HEK293T (cell line): ENCODE measurements at regions not wholly inside any gene's neighbourhood (a gene's known extent, or its start where the extent isn't known, plus 50 kb on each side); places are given as distances from the start of the nearest gene placed in this dataset.

Experiments used
- CTCF ChIA-PET: fragments of 350-600 bp; formaldehyde crosslinking; extraction: SDS; loops from one replicate; lab custom pipeline; 2021; ENCODE audit warnings: antibody characterized with exemption, inconsistent platforms; lab: Yijun Ruan, JAX
- POLR2A ChIA-PET: fragments of 350-600 bp; formaldehyde crosslinking; extraction: SDS; loops from one replicate; lab custom pipeline; 2020; ENCODE audit warnings: antibody characterized with exemption, inconsistent platforms; lab: Yijun Ruan, JAX
- DNase-seq: peaks from one replicate; pipeline ENCODE4 v3.0.0; 2012; ENCODE audit warnings: mixed read lengths; ENCODE audit errors: extremely low spot score
- ARNT ChIP-seq: fragments of 450-650 bp; IDR thresholded peaks from 2 replicates; pipeline ENCODE4 v1.6.1; 2017; ENCODE audit warnings: mild to moderate bottlenecking
- BHLHE40 ChIP-seq: fragments of 450-650 bp; IDR thresholded peaks from 2 replicates; pipeline ENCODE4 v1.6.1; 2016; ENCODE audit warnings: mild to moderate bottlenecking, moderate library complexity, borderline replicate concordance
- CTBP1 ChIP-seq: fragments of 450-650 bp; IDR thresholded peaks from 2 replicates; pipeline ENCODE4 v1.6.1; 2016; ENCODE audit warnings: borderline replicate concordance
- ELF4 ChIP-seq: fragments of 450-650 bp; IDR thresholded peaks from 2 replicates; pipeline ENCODE4 v1.6.1; 2017; ENCODE audit warnings: antibody characterized with exemption
- FOXA1 ChIP-seq: fragments of 450-650 bp; IDR thresholded peaks from 2 replicates; pipeline ENCODE4 v1.6.1; 2016; ENCODE audit warnings: mild to moderate bottlenecking
- FOXK2 ChIP-seq: fragments of 450-650 bp; IDR thresholded peaks from 2 replicates; pipeline ENCODE4 v1.6.1; 2016; ENCODE audit warnings: mild to moderate bottlenecking
- FOXM1 ChIP-seq: fragments of 450-650 bp; IDR thresholded peaks from 2 replicates; pipeline ENCODE4 v1.6.1; 2017; ENCODE audit warnings: mild to moderate bottlenecking, borderline replicate concordance
- HDGF ChIP-seq: fragments of 450-650 bp; IDR thresholded peaks from 2 replicates; pipeline ENCODE4 v1.6.1; 2017; ENCODE audit warnings: antibody characterized with exemption, borderline replicate concordance
- L3MBTL2 ChIP-seq: fragments of 450-650 bp; conservative IDR thresholded peaks from 2 replicates; pipeline ENCODE4 v1.6.1; 2016; ENCODE audit warnings: mild to moderate bottlenecking
- LEF1 ChIP-seq: fragments of 450-650 bp; IDR thresholded peaks from 2 replicates; pipeline ENCODE4 v1.6.1; 2017; ENCODE audit warnings: mild to moderate bottlenecking, borderline replicate concordance
- NFRKB ChIP-seq: fragments of 450-650 bp; IDR thresholded peaks from 2 replicates; pipeline ENCODE4 v1.6.1; 2016; ENCODE audit warnings: mild to moderate bottlenecking, moderate library complexity
- SP1 ChIP-seq: fragments of 450-650 bp; IDR thresholded peaks from 2 replicates; pipeline ENCODE4 v1.6.1; 2017
- SUZ12 ChIP-seq: fragments of 450-650 bp; IDR thresholded peaks from 2 replicates; pipeline ENCODE4 v1.6.1; 2016; ENCODE audit warnings: mild to moderate bottlenecking
- TARDBP ChIP-seq: fragments of 450-650 bp; IDR thresholded peaks from 2 replicates; pipeline ENCODE4 v1.6.1; 2016
- ZNF384 ChIP-seq: fragments of 450-650 bp; IDR thresholded peaks from 2 replicates; pipeline ENCODE4 v1.6.1; 2016
- TF ChIP-seq, protein P1 (sequence below): fragments of 450-650 bp; IDR thresholded peaks from 2 replicates; pipeline ENCODE4 v1.6.1; 2016

DNA sequence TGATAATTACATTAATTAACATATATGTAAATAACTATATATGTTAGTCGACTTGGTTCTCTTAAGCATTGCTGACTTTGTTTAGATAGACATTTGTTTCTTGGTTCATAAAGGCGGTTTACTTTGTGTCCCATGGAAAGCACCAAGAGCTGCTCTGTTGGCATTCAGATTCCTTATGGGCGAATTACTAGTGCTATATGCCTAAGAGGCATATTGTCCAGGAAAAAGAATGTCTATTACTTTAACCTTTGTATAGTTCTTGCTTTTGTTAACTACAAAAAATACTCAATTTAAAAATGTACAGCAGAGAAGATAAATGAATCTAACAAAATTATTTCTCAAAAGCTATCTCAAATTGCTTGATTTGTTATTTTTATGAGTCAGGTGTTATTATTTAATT lies 532.8 kb downstream of the FAT4 start:
- DNase-seq: no peak
- POLR2A ChIA-PET: no interaction called here
- TF ChIP-seq SUZ12 (no peak), SP1 (no peak), FOXK2 (no peak), FOXM1 (no peak), LEF1 (no peak), TARDBP (no peak), FOXA1 (no peak), ARNT (no peak), HDGF (no peak), BHLHE40 (no peak), CTBP1 (no peak), ZNF384 (no peak), ELF4 (no peak), L3MBTL2 (no peak)
- TF ChIP-seq, protein P1, sequence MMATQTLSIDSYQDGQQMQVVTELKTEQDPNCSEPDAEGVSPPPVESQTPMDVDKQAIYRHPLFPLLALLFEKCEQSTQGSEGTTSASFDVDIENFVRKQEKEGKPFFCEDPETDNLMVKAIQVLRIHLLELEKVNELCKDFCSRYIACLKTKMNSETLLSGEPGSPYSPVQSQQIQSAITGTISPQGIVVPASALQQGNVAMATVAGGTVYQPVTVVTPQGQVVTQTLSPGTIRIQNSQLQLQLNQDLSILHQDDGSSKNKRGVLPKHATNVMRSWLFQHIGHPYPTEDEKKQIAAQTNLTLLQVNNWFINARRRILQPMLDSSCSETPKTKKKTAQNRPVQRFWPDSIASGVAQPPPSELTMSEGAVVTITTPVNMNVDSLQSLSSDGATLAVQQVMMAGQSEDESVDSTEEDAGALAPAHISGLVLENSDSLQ: no peak
- CTCF ChIA-PET: no interaction called here

DNA sequence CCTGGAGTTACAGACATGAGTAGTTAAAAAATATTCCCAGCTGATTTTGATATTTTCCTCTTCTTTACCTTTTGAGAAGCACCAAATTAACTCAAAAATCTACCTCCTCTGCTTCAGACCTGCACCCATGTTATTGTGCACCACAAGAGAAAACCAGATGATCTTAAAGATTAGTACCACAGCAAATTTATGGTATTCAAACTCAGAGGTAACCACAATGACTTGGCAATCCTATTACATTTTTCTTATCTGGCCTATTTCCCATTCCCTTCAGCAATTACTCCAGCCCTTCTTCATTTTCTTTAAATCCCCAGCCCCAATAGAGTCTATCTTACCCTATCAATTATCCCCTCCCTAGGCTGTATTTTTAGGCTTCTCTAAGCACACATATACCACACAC lies 535.1 kb downstream of the FAT4 start:
- ChIA-PET CTCF (no interaction called here), POLR2A (no interaction called here)
- no peak for DNase-seq
- no peak for TF ChIP-seq TARDBP
- TF ChIP-seq NFRKB: no peak
- no peak for TF ChIP-seq SP1
- no peak for TF ChIP-seq ARNT
- TF ChIP-seq L3MBTL2: no peak
- TF ChIP-seq, protein P1: no peak
- no peak for TF ChIP-seq CTBP1
- no peak for TF ChIP-seq BHLHE40
- TF ChIP-seq FOXA1: no peak
- no peak for TF ChIP-seq ELF4
- no peak for TF ChIP-seq SUZ12
- no peak for TF ChIP-seq LEF1
- no peak for TF ChIP-seq HDGF
- no peak for TF ChIP-seq ZNF384
- no peak for TF ChIP-seq FOXM1
- no peak for TF ChIP-seq FOXK2

DNA sequence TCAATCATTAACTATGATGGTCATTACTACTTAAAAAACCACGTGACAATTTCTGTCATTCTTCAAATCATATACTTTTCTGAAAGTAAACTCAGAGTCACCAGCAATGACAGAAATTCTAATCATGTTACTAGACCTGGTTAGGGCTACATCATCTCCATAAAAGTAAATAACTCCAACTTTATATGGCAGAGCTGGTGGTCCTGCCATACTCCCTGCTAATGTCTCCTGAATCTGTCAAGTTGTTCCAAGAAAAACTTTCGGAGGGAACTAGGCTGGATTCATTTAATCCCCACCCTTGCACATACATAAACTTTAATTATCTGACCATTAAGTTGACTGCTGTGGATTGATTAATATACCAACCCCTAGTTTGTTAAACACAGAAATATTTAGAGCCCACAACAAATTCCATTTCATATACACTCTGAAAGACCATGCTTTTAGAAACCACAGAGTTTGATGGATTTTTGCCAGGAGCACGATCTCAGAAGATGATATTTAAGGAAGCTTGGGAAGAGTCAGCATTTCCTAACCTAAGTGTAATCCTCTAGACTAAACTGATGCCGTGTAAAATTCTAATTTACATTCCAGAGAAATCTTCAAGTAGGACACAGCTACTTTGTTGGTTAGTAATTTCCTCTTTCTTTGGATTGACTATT lies 577.0 kb downstream of the FAT4 start:
- ChIA-PET CTCF (no interaction called here), POLR2A (no interaction called here)
- no peak for DNase-seq
- no peak for TF ChIP-seq FOXM1

DNA sequence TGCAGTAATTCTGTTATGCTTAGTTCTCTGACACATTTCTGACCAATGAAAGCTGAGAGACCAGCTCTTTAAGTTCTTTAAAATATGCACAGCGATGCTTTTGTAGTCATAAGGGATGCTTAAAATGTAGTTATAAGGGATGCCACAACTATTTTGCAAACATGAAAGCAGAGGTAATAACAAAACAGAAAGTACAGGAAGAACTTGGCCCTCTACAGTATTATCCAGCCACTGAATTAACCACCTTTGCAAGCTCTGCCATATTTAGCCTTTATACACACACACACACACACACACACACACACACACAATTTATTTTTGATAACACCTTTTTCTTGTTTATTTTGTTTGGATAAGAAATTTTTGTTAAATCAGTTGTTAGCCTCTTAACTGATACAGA lies 590.0 kb downstream of the FAT4 start:
- CTCF ChIA-PET: no interaction called here
- DNase-seq: no peak
- no peak for TF ChIP-seq L3MBTL2
- no peak for TF ChIP-seq HDGF
- TF ChIP-seq SP1: no peak
- no peak for TF ChIP-seq CTBP1
- TF ChIP-seq NFRKB: no peak
- no peak for TF ChIP-seq FOXM1
- no peak for TF ChIP-seq FOXK2
- TF ChIP-seq ARNT: no peak
- TF ChIP-seq, protein P1: no peak
- TF ChIP-seq BHLHE40: no peak
- no peak for TF ChIP-seq ZNF384
- TF ChIP-seq SUZ12: no peak
- no peak for TF ChIP-seq FOXA1
- TF ChIP-seq LEF1: no peak
- no peak for TF ChIP-seq TARDBP
- TF ChIP-seq ELF4: no peak
- POLR2A ChIA-PET: no interaction called here

DNA sequence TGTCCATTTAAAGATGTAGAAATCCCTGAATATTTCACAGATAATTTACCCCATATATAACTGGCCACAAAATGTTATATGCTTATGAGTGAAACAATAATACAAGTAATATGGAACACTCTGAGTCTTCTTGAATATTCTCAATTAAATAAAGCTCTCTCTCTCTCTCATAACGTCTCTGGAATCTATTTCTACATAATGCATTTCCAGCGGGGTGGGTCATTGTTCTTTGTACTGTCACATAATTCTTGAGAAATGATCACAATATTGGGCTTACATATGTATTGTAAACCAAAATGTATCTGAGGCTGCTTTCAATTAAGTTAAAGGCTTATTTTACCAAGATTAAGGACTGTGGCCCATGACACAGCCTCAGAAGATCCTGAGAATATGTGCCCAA lies 596.3 kb downstream of the FAT4 start:
- ChIA-PET POLR2A (no interaction called here), CTCF (no interaction called here)
- no peak for DNase-seq
- TF ChIP-seq FOXM1: no peak
- TF ChIP-seq HDGF: no peak
- TF ChIP-seq CTBP1: no peak
- TF ChIP-seq NFRKB: no peak
- TF ChIP-seq ARNT: no peak
- TF ChIP-seq FOXA1: no peak
- TF ChIP-seq ZNF384: no peak
- TF ChIP-seq FOXK2: no peak
- no peak for TF ChIP-seq L3MBTL2
- TF ChIP-seq ELF4: no peak
- no peak for TF ChIP-seq LEF1
- TF ChIP-seq, protein P1: no peak
- TF ChIP-seq SUZ12: no peak
- no peak for TF ChIP-seq BHLHE40
- TF ChIP-seq SP1: no peak
- TF ChIP-seq TARDBP: no peak

DNA sequence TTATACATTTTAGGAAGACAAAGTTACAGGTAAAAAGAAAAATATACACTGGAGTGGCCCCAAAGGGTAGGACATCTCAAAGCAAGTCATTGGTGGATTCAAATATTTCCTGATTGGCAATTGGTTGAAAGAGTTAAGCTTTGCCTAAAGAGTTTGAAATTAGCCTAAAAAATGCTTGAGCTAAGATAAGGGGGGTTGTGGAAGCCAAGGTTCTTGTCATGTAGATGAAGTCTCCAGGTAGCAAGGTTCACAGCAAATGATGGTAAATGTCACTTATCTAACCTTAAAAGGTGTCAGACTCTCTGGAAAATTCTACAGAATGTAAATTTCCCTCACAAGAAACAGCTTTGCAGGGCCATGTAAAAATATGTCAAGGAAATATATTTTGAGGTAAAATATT lies 596.7 kb downstream of the FAT4 start:
- no peak for DNase-seq
- POLR2A ChIA-PET: no interaction called here
- CTCF ChIA-PET: no interaction called here
- TF ChIP-seq, protein P1: no peak
- no peak for TF ChIP-seq FOXA1
- no peak for TF ChIP-seq FOXM1
- TF ChIP-seq FOXK2: no peak
